ENCODE measurements at regions not wholly inside any gene's neighbourhood (a gene's known extent, or its start where the extent isn't known, plus 50 kb on each side); places are given as distances from the start of the nearest gene placed in this dataset.

DNA sequence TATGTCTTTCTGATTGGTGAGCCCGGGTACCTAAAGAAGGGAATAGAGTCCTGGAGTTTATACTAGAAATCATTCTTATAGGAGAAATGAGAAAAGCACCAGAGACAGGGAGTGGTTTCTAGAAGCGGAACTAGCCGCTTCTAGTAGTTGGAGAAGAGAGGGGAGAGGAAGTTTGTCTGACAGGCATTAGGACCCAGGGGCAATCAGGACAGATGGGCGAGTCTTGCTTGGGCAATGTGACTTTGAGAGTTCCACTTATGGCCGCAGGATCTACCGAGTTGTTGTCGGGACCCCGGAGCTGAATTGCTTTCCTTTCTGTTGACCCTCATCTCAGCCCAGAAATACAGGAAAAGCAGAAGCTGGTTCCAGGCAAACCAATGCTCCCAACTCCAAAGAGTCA, 596.8 kb upstream of the CNTN5 start:
- TF ChIP-seq CTCF (IDR thresholded peaks at IDR 0.05; ENCODE audit: low read depth, low read length) (no peak), EZH2phosphoT487 (IDR thresholded peaks at IDR 0.05; ENCODE audit: low read depth) (no peak)

All from OCI-LY3 (cell line).